ENCODE measurements at regions not wholly inside any gene's neighbourhood (a gene's known extent, or its start where the extent isn't known, plus 50 kb on each side); places are given as distances from the start of the nearest gene placed in this dataset.

DNA sequence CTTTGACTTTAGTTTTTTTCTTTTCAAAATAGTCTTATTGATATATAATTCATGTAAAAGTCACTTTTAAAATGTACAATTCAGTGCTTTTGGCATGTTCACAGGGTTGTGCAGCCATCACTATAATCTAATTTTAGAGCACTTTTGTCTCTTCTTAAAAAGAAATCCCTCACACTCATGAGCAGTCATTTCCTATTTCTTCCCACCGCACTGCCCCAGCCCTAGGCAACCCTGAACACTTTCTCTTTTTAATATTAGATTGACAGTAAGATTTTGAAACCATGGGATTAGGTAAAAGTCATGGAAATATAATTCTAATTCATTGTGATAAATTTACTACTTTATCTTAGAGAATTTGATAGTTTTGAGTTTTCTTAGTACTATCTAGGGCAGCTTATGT lies 309.4 kb downstream of the UTRN start:
- Histone ChIP-seq H2BK15ac (ENCODE audit: low read depth, low read length) (no peak overlapping the region), H2BK5ac (ENCODE audit: insufficient read length, low read length) (no peak overlapping the region), H2BK12ac (ENCODE audit: insufficient read length, low read depth, low read length) (no peak overlapping the region), H3K14ac (ENCODE audit: insufficient read depth, low read length) (no peak overlapping the region), H3K79me2 (ENCODE audit: insufficient read depth, low read length) (no peaks in the 10 kb centered on the region), H3K9ac (ENCODE audit: extremely low read depth, insufficient read length, low read length) (no peak overlapping the region), H3K4ac (ENCODE audit: low read depth, low read length) (no peak overlapping the region), H3K4me2 (ENCODE audit: insufficient read depth, insufficient read length, low read length) (no peak overlapping the region), H3K27me3 (ENCODE audit: insufficient read depth, low read length) (no peaks in the 10 kb centered on the region), H2BK120ac (ENCODE audit: low read depth, low read length, poor library complexity, severe bottlenecking) (no peak overlapping the region), H3K23ac (ENCODE audit: insufficient read length, low read depth, low read length) (no peak overlapping the region), H3K56ac (ENCODE audit: insufficient read length, low read depth, low read length) (no peak overlapping the region), H3K18ac (ENCODE audit: insufficient read length, low read depth, low read length) (no peak overlapping the region), H4K20me1 (ENCODE audit: control insufficient read depth, insufficient read depth, insufficient read length) (no peaks in the 10 kb centered on the region), H2BK20ac (ENCODE audit: low read depth, low read length, poor library complexity, severe bottlenecking) (no peak overlapping the region), H3K27ac (ENCODE audit: insufficient read length, low read depth, low read length) (no peak overlapping the region), H3K79me1 (ENCODE audit: insufficient read depth, low read depth, low read length, poor library complexity, severe bottlenecking) (no peaks in the 10 kb centered on the region), H3T11ph (ENCODE audit: low read length) (no peak overlapping the region), H3K23me2 (ENCODE audit: insufficient read length, low read depth, low read length, poor library complexity, severe bottlenecking) (no peaks in the 10 kb centered on the region), H3K4me1 (ENCODE audit: insufficient read depth, low read length) (no peaks in the 10 kb centered on the region), H3K9me3 (ENCODE audit: control insufficient read depth, low read depth, low read length) (no peaks in the 10 kb centered on the region), H2AK5ac (ENCODE audit: insufficient read length, low read length) (no peak overlapping the region), H4K8ac (replicated peaks; ENCODE audit: insufficient read length, low read depth, low read length) (no peak overlapping the region), H4K5ac (ENCODE audit: insufficient read length, low read depth, low read length) (no peak overlapping the region), H2AFZ (ENCODE audit: low read length) (no peak overlapping the region), H4K91ac (ENCODE audit: insufficient read length, low read depth, low read length) (no peak overlapping the region)
- WGBS (ENCODE audit: extremely low coverage, insufficient read length, low lambda C conversion rate) = no CpG with 5 or more reads among the region's 1 CpG
- TF ChIP-seq, protein P1, sequence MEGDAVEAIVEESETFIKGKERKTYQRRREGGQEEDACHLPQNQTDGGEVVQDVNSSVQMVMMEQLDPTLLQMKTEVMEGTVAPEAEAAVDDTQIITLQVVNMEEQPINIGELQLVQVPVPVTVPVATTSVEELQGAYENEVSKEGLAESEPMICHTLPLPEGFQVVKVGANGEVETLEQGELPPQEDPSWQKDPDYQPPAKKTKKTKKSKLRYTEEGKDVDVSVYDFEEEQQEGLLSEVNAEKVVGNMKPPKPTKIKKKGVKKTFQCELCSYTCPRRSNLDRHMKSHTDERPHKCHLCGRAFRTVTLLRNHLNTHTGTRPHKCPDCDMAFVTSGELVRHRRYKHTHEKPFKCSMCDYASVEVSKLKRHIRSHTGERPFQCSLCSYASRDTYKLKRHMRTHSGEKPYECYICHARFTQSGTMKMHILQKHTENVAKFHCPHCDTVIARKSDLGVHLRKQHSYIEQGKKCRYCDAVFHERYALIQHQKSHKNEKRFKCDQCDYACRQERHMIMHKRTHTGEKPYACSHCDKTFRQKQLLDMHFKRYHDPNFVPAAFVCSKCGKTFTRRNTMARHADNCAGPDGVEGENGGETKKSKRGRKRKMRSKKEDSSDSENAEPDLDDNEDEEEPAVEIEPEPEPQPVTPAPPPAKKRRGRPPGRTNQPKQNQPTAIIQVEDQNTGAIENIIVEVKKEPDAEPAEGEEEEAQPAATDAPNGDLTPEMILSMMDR (conservative IDR thresholded peaks at IDR 0.05) = no peak
- no peak for DNase-seq
- Mint-ChIP-seq H3K4me3 (no peak overlapping the region), H3K9me3 (peaks cover 5 to 7% of the 10 kb centered on the region in 2 experiments; a peak in 3 of 5 replicates), H3K27ac (no peak overlapping the region), H3K4me1 (peaks cover 0 to 8% of the 10 kb centered on the region in 2 experiments; a peak in 2 of 4 replicates), H3K27me3 (ENCODE audit: low read depth) (no peaks in the 10 kb centered on the region), H3K36me3 (ENCODE audit: insufficient read depth in 1 of 3, low read depth in 3 of 3) (peaks cover 7 to 54% (median 11%) of the 10 kb centered on the region in 3 experiments)

Measured in H9 (cell line).